Stimulated activated effector memory CD8-positive, alpha-beta T cell treated with anti-CD3 and anti-CD28 coated beads, Interleukin-12 subunit alpha, Interleukin-12 subunit beta, amount 100 ng/mL, for 72 hours (primary cell): ENCODE measurements at regions not wholly inside any gene's neighbourhood (a gene's known extent, or its start where the extent isn't known, plus 50 kb on each side); places are given as distances from the start of the nearest gene placed in this dataset.

Source experiments
- ATAC-seq: fragments of 150-1000 bp; cut with Tn5 transposase; 2 replicates; pipeline ENCODE4 v1.10.0; 2021
- DNase-seq, 2 donors: peaks; one replicate each; pipeline ENCODE4 v3.0.0; 2021 to 2022; ENCODE audit warnings: low spot score in 2 of 2
- H3K27ac Mint-ChIP-seq: one replicate; pipeline ENCODE4 v1.8.0; 2022; ENCODE audit warnings: mild to moderate bottlenecking, mixed read lengths
- H3K36me3 Mint-ChIP-seq: one replicate; pipeline ENCODE4 v1.8.0; 2022; ENCODE audit warnings: mild to moderate bottlenecking, mixed read lengths
- H3K4me1 Mint-ChIP-seq: one replicate; pipeline ENCODE4 v1.8.0; 2022; ENCODE audit warnings: mixed read lengths
- H3K4me3 Mint-ChIP-seq: one replicate; pipeline ENCODE4 v1.8.0; 2022; ENCODE audit warnings: mild to moderate bottlenecking, mixed read lengths
- H3K9me3 Mint-ChIP-seq: one replicate; pipeline ENCODE4 v1.8.0; 2022; ENCODE audit warnings: mixed read lengths

- no peaks in the 10 kb centered on the region for H3K9me3 Mint-ChIP-seq
Observed at GRCh38 chr2:215617060-215617824, 181.4 kb upstream of the FN1 start.

GRCh38 chr2:215615803-215616174, 179.9 kb upstream of the FN1 start:
- no peak for ATAC-seq
- H3K27ac Mint-ChIP-seq, result no peak overlapping the region
- no peak overlapping the region for H3K4me3 Mint-ChIP-seq
- no peaks in the 10 kb centered on the region for H3K36me3 Mint-ChIP-seq
- no peaks in the 10 kb centered on the region for H3K9me3 Mint-ChIP-seq
- no peak for DNase-seq
- no peaks in the 10 kb centered on the region for H3K4me1 Mint-ChIP-seq

More at GRCh38 chr2:215617060-215617824, 181.4 kb upstream of the FN1 start:
- Mint-ChIP-seq H3K4me3 (no peak overlapping the region), H3K36me3 (no peaks in the 10 kb centered on the region), H3K4me1 (no peaks in the 10 kb centered on the region), H3K27ac (no peak overlapping the region)
- ATAC-seq (no peak), DNase-seq (no peak)

DNA sequence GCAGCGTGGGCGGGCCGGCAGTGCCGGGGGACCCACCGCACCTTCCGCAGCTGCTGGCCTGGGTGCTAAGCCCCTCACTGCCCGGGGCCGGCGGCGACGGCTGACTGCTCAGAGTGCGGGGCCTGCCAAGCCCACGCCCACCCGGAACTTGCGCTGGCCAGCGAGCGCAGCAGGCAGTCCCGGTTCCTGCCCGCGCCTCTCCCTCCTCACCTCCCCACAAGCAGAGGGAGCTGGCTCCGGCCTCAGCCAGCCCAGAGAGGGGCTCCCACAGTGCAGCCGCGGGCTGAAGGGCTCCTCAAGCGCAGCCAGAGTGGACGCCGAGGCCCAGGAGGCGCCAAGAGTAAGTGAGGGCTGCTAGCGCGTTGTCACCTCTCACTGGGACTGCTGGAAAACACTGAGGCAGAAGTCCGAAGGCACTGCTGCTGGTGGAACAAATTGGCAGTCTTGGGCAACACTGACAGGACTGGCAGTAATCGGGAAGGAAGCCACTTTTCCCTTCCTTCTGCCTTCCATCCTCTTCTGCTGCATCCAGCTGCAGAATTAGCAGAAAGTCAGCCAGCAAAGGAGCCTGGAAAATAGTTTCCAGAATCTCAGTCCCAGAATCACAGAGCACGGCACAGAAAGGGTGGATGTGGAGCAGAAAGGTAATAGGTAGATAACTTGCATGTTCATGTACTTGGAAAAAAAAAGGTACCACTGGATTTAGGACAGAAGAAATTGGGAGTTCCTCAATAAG, 179.4 kb upstream of the FN1 start:
- Mint-ChIP-seq H3K27ac (no peak overlapping the region), H3K4me1 (no peaks in the 10 kb centered on the region), H3K4me3 (no peak overlapping the region), H3K36me3 (no peaks in the 10 kb centered on the region), H3K9me3 (no peaks in the 10 kb centered on the region)
- ATAC-seq, result no peak
- no peak for DNase-seq

DNA sequence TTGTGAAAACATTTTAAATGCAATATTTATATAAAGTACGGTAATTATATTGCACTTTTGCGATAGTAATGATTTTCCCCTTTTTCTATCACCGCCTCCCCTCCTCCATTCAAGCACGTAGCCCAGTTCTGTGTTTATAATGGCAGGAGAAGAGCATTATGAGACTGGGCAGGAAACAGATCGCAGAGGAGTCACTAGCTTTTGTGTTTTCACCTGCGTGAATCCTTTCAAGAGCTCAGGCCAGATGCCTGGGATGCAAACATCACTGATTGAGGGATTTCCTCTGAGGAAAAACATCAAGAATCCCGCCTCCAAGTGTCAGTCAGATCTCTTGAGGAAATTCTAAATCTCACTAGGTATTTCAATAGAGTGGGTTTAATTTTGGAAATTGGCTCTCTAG, 178.4 kb upstream of the FN1 start:
- Mint-ChIP-seq H3K9me3 (no peaks in the 10 kb centered on the region), H3K27ac (no peak overlapping the region), H3K4me1 (no peaks in the 10 kb centered on the region)

DNA sequence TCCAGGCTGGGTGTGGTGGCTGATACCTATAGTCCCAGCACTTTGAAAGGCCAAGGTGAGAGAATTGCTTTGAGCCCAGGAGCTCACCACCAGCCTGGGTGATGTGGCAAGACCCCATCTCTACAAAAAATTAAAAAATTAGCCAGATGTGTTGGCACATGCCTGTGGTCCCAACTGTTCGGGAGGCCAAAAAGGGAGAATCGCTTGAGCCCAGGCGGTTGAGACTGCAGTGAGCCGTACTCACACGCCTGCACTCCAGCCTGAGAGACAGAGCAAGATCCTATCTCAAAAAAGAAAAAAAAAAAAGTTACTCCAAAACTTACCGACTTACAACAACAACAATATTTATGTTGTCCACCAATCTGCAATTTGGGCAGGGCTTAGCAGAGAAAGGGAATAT, 178.0 kb upstream of the FN1 start:
- Mint-ChIP-seq H3K9me3 (no peaks in the 10 kb centered on the region), H3K27ac (no peak overlapping the region), H3K36me3 (no peaks in the 10 kb centered on the region), H3K4me1 (no peaks in the 10 kb centered on the region), H3K4me3 (no peak overlapping the region)
- DNase-seq (no peak), ATAC-seq (no peak)

More for the DNA sequence above, 178.4 kb upstream of the FN1 start:
- ATAC-seq (no peak), DNase-seq (no peak)
- no peak overlapping the region for H3K4me3 Mint-ChIP-seq
- no peaks in the 10 kb centered on the region for H3K36me3 Mint-ChIP-seq

- H3K36me3 Mint-ChIP-seq, result no peaks in the 10 kb centered on the region
Observed at GRCh38 chr2:215613280-215613679, 177.4 kb upstream of the FN1 start.

GRCh38 chr2:215612786-215613185, 176.9 kb upstream of the FN1 start:
- Mint-ChIP-seq H3K36me3 (no peaks in the 10 kb centered on the region), H3K4me1 (no peaks in the 10 kb centered on the region), H3K4me3 (no peak overlapping the region), H3K27ac (no peak overlapping the region), H3K9me3 (no peaks in the 10 kb centered on the region)
- no peak for DNase-seq
- no peak for ATAC-seq

More at GRCh38 chr2:215613280-215613679, 177.4 kb upstream of the FN1 start:
- ATAC-seq (no peak), DNase-seq (no peak)
- Mint-ChIP-seq H3K4me1 (no peaks in the 10 kb centered on the region), H3K4me3 (no peak overlapping the region), H3K27ac (no peak overlapping the region), H3K9me3 (no peaks in the 10 kb centered on the region)

GRCh38 chr2:215611609-215612386, 175.9 kb upstream of the FN1 start:
- Mint-ChIP-seq H3K4me3 (no peak overlapping the region), H3K9me3 (no peaks in the 10 kb centered on the region), H3K27ac (no peak overlapping the region), H3K4me1 (no peaks in the 10 kb centered on the region), H3K36me3 (no peaks in the 10 kb centered on the region)
- ATAC-seq, result no peak
- DNase-seq, result no peak

- ATAC-seq (peak; percentile 51), DNase-seq (no peak)
- H3K27ac Mint-ChIP-seq, result no peak overlapping the region
Observed at GRCh38 chr2:215609089-215610032, 173.5 kb upstream of the FN1 start.

DNA sequence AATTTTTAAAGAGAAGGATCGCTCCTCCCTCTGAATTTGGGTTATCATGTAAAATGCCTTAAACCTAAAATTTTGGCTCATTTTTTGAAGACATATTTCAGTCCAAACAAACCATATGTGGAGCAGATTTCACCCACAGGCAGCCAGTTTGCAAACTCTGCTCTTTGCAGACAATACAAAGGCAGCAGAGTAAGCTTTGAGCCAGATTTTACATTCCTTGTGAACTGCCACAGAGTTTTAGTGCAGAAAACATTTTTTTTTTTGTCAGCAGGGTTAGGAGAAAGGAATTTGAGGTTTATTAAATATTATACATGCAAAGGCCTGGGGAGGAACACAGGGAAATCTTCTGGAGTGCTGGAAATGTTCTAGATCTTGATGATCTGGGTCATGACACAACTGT, 171.9 kb upstream of the FN1 start:
- no peaks in the 10 kb centered on the region for H3K4me1 Mint-ChIP-seq
- H3K9me3 Mint-ChIP-seq, result no peaks in the 10 kb centered on the region
- H3K4me3 Mint-ChIP-seq, result no peak overlapping the region
- no peak for DNase-seq
- H3K27ac Mint-ChIP-seq, result no peak overlapping the region
- H3K36me3 Mint-ChIP-seq, result no peaks in the 10 kb centered on the region
- ATAC-seq, result no peak

More at GRCh38 chr2:215609089-215610032, 173.5 kb upstream of the FN1 start:
- H3K36me3 Mint-ChIP-seq, result no peaks in the 10 kb centered on the region
- H3K9me3 Mint-ChIP-seq, result no peaks in the 10 kb centered on the region
- H3K4me1 Mint-ChIP-seq, result no peaks in the 10 kb centered on the region
- H3K4me3 Mint-ChIP-seq, result no peak overlapping the region

DNA sequence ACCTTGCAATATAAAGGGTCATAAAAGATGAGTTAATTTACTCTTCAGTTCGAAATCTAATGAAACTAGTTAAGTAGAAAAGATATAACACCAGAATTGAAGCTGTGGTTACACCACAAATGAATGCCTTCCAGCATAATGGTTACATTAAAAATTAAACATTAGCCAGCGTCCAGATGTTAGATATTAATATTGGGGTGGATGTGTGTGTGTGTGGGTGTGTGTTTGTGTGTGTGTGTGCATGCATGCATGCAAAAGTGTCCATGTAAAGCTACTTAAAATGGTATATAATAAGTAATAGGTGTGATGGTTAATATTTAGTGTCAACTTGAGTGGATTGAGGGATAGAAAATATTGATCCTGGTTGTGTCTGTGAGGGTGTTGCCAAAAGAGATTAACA, 170.4 kb upstream of the FN1 start:
- H3K4me1 Mint-ChIP-seq, result no peaks in the 10 kb centered on the region
- H3K4me3 Mint-ChIP-seq, result no peak overlapping the region
- ATAC-seq (no peak), DNase-seq (no peak)
- no peaks in the 10 kb centered on the region for H3K36me3 Mint-ChIP-seq
- H3K9me3 Mint-ChIP-seq, result no peaks in the 10 kb centered on the region
- no peak overlapping the region for H3K27ac Mint-ChIP-seq

DNA sequence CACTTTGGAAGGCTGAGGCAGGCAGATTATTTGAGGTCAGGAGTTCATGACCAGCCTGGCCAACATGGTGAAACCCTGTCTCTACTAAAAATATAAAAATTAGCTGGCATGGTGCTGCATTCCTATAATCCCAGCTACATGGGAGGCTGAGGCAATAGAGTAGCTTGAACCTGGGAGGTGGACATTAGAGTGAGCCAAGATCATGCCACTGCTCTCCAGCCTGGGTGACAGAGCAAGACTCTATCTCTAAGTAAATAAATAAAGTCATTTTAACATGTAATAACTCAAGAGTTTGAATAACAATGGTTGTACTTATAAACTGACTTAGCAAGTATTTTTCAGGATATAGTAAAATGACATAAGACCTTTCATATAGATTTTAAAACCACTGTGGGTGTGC, 169.3 kb upstream of the FN1 start:
- DNase-seq (no peak), ATAC-seq (no peak)
- no peak overlapping the region for H3K27ac Mint-ChIP-seq
- H3K4me1 Mint-ChIP-seq, result no peaks in the 10 kb centered on the region
- H3K36me3 Mint-ChIP-seq, result no peaks in the 10 kb centered on the region
- H3K4me3 Mint-ChIP-seq, result no peak overlapping the region
- no peaks in the 10 kb centered on the region for H3K9me3 Mint-ChIP-seq

- H3K27ac Mint-ChIP-seq, result no peak overlapping the region
Observed at GRCh38 chr2:215604606-215605005, 168.7 kb upstream of the FN1 start.

DNA sequence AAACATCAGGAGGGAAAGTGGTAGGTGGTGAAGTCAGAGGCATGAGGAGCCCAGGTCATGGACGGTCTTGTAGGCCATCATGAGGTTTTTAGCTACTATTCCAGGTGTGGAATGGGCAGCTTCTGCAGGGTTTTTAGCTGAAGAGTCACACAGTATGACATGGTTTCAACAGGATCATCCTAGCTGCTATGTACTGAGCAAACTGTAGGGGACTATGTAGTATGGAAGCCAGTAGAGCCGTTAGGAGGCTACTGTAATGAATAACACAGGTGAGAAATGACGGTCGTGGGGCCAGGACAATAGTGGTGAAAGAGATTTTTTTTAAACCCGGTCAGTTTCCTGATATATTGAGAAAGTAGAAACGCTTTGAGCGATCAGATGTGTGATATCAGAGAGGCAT, 167.6 kb upstream of the FN1 start:
- Mint-ChIP-seq H3K9me3 (no peaks in the 10 kb centered on the region), H3K4me3 (no peak overlapping the region), H3K36me3 (no peaks in the 10 kb centered on the region), H3K27ac (no peak overlapping the region), H3K4me1 (no peaks in the 10 kb centered on the region)
- ATAC-seq, result no peak
- DNase-seq, result no peak

More at GRCh38 chr2:215604606-215605005, 168.7 kb upstream of the FN1 start:
- ATAC-seq, result no peak
- no peaks in the 10 kb centered on the region for H3K36me3 Mint-ChIP-seq
- no peak overlapping the region for H3K4me3 Mint-ChIP-seq
- H3K4me1 Mint-ChIP-seq, result no peaks in the 10 kb centered on the region
- no peaks in the 10 kb centered on the region for H3K9me3 Mint-ChIP-seq
- DNase-seq, result no peak

DNA sequence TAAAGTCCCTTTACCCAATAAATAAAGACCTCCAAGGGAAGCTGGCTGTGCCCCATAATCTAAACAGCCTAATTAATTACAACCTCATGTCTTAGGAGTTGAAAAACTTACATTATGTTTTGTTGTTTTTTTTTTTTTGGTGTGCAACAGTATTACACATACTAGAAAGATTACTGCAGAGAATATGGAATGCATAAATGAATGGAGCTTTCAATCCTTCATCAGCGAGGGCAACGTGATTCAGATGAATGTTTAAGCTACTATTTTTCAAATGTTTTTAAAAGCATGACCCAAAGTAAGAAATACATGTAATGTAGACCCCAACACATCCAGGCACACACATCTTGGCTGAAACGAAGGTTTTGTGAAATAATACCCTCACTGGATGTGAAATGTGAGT, 167.1 kb upstream of the FN1 start:
- Mint-ChIP-seq H3K36me3 (no peaks in the 10 kb centered on the region), H3K27ac (no peak overlapping the region)

More for the DNA sequence above, 167.1 kb upstream of the FN1 start:
- DNase-seq (no peak), ATAC-seq (no peak)
- no peaks in the 10 kb centered on the region for H3K4me1 Mint-ChIP-seq
- no peaks in the 10 kb centered on the region for H3K9me3 Mint-ChIP-seq
- no peak overlapping the region for H3K4me3 Mint-ChIP-seq
